ENCODE measurements at regions not wholly inside any gene's neighbourhood (a gene's known extent, or its start where the extent isn't known, plus 50 kb on each side); places are given as distances from the start of the nearest gene placed in this dataset.
"Not testable (repeated sequence)": the region's sequence is repeated elsewhere in the genome, so short reads cannot be mapped to it uniquely, and the experiment has no call there.

- no peak for DNase-seq
Measured at GRCh38 chr10:121351540-121351939, 246.7 kb downstream of the FGFR2 start.

- no peak for DNase-seq
Measured at GRCh38 chr10:121352231-121352855, 245.9 kb downstream of the FGFR2 start.

GRCh38 chr10:121355161-121355560 is 243.1 kb downstream of the FGFR2 start:
- no peak for DNase-seq

GRCh38 chr10:121356183-121356582 is 242.1 kb downstream of the FGFR2 start:
- no peak for DNase-seq

- no peak for DNase-seq
Measured at GRCh38 chr10:121357401-121357800, 240.8 kb downstream of the FGFR2 start.

- DNase-seq: no peak
Measured at GRCh38 chr10:121362026-121362425, 236.2 kb downstream of the FGFR2 start.

- no peak for DNase-seq
Measured at GRCh38 chr10:121365566-121365965, 232.7 kb downstream of the FGFR2 start.

- no peak for DNase-seq
Measured at GRCh38 chr10:121368347-121369025, 229.8 kb downstream of the FGFR2 start.

GRCh38 chr10:121369616-121370015 is 228.6 kb downstream of the FGFR2 start:
- no peak for DNase-seq

- no peak for DNase-seq
Measured at GRCh38 chr10:121371836-121372235, 226.4 kb downstream of the FGFR2 start.

GRCh38 chr10:121373411-121373810 is 224.8 kb downstream of the FGFR2 start:
- no peak for DNase-seq

- no peak for DNase-seq
Measured at GRCh38 chr10:121374121-121374520, 224.1 kb downstream of the FGFR2 start.

GRCh38 chr10:121375172-121375571 is 223.1 kb downstream of the FGFR2 start:
- DNase-seq: no peak

- no peak for DNase-seq
Measured at GRCh38 chr10:121378251-121378801, 219.9 kb downstream of the FGFR2 start.

- no peak for DNase-seq
Measured at GRCh38 chr10:121379013-121379412, 219.2 kb downstream of the FGFR2 start.

GRCh38 chr10:121380211-121380610 is 218.0 kb downstream of the FGFR2 start:
- no peak for DNase-seq

- DNase-seq: not testable (repeated sequence)
Measured at GRCh38 chr10:121382029-121382520, 216.2 kb downstream of the FGFR2 start.

GRCh38 chr10:121385136-121385535 is 213.1 kb downstream of the FGFR2 start:
- DNase-seq: no peak

- no peak for DNase-seq
Measured at GRCh38 chr10:121392657-121393056, 205.6 kb downstream of the FGFR2 start.

- no peak for DNase-seq
Measured at GRCh38 chr10:121393522-121393921, 204.7 kb downstream of the FGFR2 start.

GRCh38 chr10:121400507-121400906 is 197.7 kb downstream of the FGFR2 start:
- DNase-seq: not testable (repeated sequence)

- DNase-seq: no peak
Measured at GRCh38 chr10:121403527-121403926, 194.7 kb downstream of the FGFR2 start.

GRCh38 chr10:121404611-121405010 is 193.6 kb downstream of the FGFR2 start:
- no peak for DNase-seq

- no peak for DNase-seq
Measured at GRCh38 chr10:121405096-121405495, 193.1 kb downstream of the FGFR2 start.

All from CD4-positive, alpha-beta T cell treated with Interferon alpha-2 for 1 hour (primary cell).